HEK293T (cell line): ENCODE measurements at regions not wholly inside any gene's neighbourhood (a gene's known extent, or its start where the extent isn't known, plus 50 kb on each side); places are given as distances from the start of the nearest gene placed in this dataset.

ENCODE experiments used
- ARNT ChIP-seq: fragments of 450-650 bp; IDR thresholded peaks from 2 replicates; pipeline ENCODE4 v1.6.1; 2017; ENCODE audit warnings: mild to moderate bottlenecking
- BHLHE40 ChIP-seq: fragments of 450-650 bp; IDR thresholded peaks from 2 replicates; pipeline ENCODE4 v1.6.1; 2016; ENCODE audit warnings: mild to moderate bottlenecking, moderate library complexity, borderline replicate concordance
- ELF4 ChIP-seq: fragments of 450-650 bp; IDR thresholded peaks from 2 replicates; pipeline ENCODE4 v1.6.1; 2017; ENCODE audit warnings: antibody characterized with exemption
- FOXA1 ChIP-seq: fragments of 450-650 bp; IDR thresholded peaks from 2 replicates; pipeline ENCODE4 v1.6.1; 2016; ENCODE audit warnings: mild to moderate bottlenecking
- FOXK2 ChIP-seq: fragments of 450-650 bp; IDR thresholded peaks from 2 replicates; pipeline ENCODE4 v1.6.1; 2016; ENCODE audit warnings: mild to moderate bottlenecking
- FOXM1 ChIP-seq: fragments of 450-650 bp; IDR thresholded peaks from 2 replicates; pipeline ENCODE4 v1.6.1; 2017; ENCODE audit warnings: mild to moderate bottlenecking, borderline replicate concordance
- SP1 ChIP-seq: fragments of 450-650 bp; IDR thresholded peaks from 2 replicates; pipeline ENCODE4 v1.6.1; 2017
- SUZ12 ChIP-seq: fragments of 450-650 bp; IDR thresholded peaks from 2 replicates; pipeline ENCODE4 v1.6.1; 2016; ENCODE audit warnings: mild to moderate bottlenecking
- TARDBP ChIP-seq: fragments of 450-650 bp; IDR thresholded peaks from 2 replicates; pipeline ENCODE4 v1.6.1; 2016

- no peak for TF ChIP-seq FOXK2
- no peak for TF ChIP-seq SUZ12
- TF ChIP-seq SP1 = no peak
- no peak for TF ChIP-seq FOXA1
- TF ChIP-seq BHLHE40 = no peak
- TF ChIP-seq TARDBP = no peak
- TF ChIP-seq FOXM1 = no peak
- TF ChIP-seq ELF4 = no peak
- no peak for TF ChIP-seq ARNT
Observed at GRCh38 chr9:88198341-88198807, 60.1 kb upstream of the SPATA31C2 start.
